Thoracic aorta (tissue), 2 donors: ENCODE measurements at regions not wholly inside any gene's neighbourhood (a gene's known extent, or its start where the extent isn't known, plus 50 kb on each side); places are given as distances from the start of the nearest gene placed in this dataset.

Experiments used
- ATAC-seq: fragments of 150-250 bp; one replicate; pipeline ENCODE4 v1.8.0; 2017; ENCODE audit warnings: low read depth; ENCODE audit not compliant: insufficient number of reproducible peaks, low FRiP score
- DNase-seq: peaks from one replicate; pipeline ENCODE4 v3.0.0-alpha.2; 2020; ENCODE audit warnings: low spot score
- H3K27ac ChIP-seq, 2 donors: fragments of 200-600 bp; sonication (generic); 1 replicate in 1 of 2; 2 replicates in 1 of 2; pipeline ENCODE4 v1.5.1; 2016; ENCODE audit warnings: mild to moderate bottlenecking in 2 of 2, moderate library complexity in 2 of 2
- H3K27me3 ChIP-seq: fragments of 200-600 bp; sonication (generic); replicated peaks from 2 replicates; pipeline ENCODE4 v1.6.0; 2016; ENCODE audit warnings: mild to moderate bottlenecking; ENCODE audit not compliant: insufficient read depth
- H3K36me3 ChIP-seq: fragments of 200-600 bp; sonication (generic); one replicate; pipeline ENCODE4 v1.5.1; 2016
- H3K4me1 ChIP-seq, 2 donors: fragments of 200-600 bp; sonication (generic); 1 replicate in 1 of 2; 2 replicates in 1 of 2; pipeline versions ENCODE4 v1.5.1 to v1.6.0; 2016; ENCODE audit warnings: low read depth in 2 of 2, mild to moderate bottlenecking in 1 of 2; ENCODE audit not compliant: control insufficient read depth in 1 of 2
- H3K4me3 ChIP-seq: fragments of 200-600 bp; sonication (generic); 2 replicates; pipeline ENCODE4 v1.5.1; 2016; ENCODE audit warnings: mild to moderate bottlenecking
- H3K9me3 ChIP-seq: fragments of 200-600 bp; sonication (generic); 2 replicates; pipeline ENCODE4 v1.5.1; 2016
- TF ChIP-seq, protein P1 (sequence below): fragments of 200-600 bp; sonication (generic); IDR thresholded peaks from one replicate; pipeline ENCODE4 v1.5.1; 2019; ENCODE audit warnings: antibody characterized with exemption

DNA sequence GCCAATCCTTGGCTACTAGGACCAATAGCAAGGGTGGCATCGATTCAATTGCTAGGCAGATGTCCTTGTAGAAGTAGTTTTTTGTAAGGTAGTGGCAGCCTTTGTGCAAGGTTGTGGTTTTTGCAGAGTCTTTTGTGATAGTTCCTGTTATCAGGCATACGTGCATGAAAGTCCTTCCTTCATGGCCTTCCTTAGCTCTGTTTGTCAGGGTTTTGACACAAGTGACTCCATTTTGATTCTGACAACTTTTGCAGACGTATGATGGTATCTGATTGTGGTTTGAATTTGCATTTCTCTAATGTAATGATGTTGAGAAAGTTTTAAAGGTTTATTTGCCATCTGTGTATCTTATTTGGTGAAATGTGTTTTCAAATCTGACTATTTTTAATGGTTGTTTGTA is 71.8 kb upstream of the SYPL1 start:
- Histone ChIP-seq H3K9me3 (no peaks in the 10 kb centered on the region), H3K4me1 (no peaks in the 10 kb centered on the region), H3K36me3 (no peaks in the 10 kb centered on the region), H3K4me3 (no peak overlapping the region), H3K27me3 (no peaks in the 10 kb centered on the region), H3K27ac (no peak overlapping the region)
- DNase-seq (no peak), ATAC-seq (no peak)
- TF ChIP-seq, protein P1, sequence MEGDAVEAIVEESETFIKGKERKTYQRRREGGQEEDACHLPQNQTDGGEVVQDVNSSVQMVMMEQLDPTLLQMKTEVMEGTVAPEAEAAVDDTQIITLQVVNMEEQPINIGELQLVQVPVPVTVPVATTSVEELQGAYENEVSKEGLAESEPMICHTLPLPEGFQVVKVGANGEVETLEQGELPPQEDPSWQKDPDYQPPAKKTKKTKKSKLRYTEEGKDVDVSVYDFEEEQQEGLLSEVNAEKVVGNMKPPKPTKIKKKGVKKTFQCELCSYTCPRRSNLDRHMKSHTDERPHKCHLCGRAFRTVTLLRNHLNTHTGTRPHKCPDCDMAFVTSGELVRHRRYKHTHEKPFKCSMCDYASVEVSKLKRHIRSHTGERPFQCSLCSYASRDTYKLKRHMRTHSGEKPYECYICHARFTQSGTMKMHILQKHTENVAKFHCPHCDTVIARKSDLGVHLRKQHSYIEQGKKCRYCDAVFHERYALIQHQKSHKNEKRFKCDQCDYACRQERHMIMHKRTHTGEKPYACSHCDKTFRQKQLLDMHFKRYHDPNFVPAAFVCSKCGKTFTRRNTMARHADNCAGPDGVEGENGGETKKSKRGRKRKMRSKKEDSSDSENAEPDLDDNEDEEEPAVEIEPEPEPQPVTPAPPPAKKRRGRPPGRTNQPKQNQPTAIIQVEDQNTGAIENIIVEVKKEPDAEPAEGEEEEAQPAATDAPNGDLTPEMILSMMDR = no peak

DNA sequence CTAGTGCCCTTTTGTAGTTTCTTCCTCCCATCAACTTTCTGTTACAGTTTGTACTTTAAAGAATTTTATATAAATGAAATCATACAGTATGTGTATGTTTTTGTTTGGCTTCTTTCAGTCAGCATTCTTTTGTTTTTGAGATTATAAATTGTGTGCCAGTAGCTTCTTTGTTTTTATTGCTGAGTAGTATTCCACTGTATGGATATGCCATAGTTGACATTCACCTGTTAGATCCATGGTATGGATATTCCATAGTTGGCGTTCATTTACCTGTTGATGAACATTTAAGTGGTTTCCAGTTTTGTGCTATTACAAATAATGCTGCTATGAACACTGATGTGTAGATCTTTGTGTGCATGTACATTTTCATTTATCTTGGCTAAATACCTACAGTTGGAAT is 70.8 kb upstream of the SYPL1 start:
- ATAC-seq (no peak), DNase-seq (no peak)
- peaks cover 0 to 5% of the 10 kb centered on the region in 2 donors for H3K4me1 ChIP-seq
- H3K4me3 ChIP-seq = no peak overlapping the region
- H3K27ac ChIP-seq = no peak overlapping the region
- H3K9me3 ChIP-seq = no peaks in the 10 kb centered on the region
- TF ChIP-seq, protein P1 = no peak
- no peaks in the 10 kb centered on the region for H3K27me3 ChIP-seq
- H3K36me3 ChIP-seq = no peaks in the 10 kb centered on the region

DNA sequence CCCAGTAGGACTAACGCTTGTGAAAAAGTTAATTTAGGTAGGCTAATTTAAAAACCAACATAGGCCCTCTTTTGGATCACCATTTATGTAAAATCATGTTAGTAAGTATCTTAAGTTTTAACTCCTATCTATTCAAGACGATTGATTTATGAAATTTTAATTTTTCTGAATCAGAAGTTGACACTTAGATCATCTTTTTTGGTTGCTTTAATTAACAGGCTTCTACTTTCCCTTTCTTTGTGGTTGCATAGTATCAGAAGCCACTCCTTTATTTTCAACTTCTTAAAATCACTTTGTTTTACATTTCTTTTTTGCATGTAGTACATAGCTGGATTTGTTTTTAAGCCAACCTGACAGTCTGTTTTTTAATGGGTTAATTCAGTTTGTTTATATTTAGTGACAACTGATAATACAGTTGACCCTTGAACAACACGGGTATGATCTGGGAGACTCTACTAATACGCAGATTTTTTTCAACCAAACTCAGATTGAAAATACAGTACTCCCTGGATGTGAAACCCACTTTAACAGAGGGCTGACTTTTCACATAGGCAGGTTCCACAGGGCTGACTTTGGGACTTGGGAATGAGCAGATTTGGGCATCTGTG is 69.7 kb upstream of the SYPL1 start:
- Histone ChIP-seq H3K27me3 (no peaks in the 10 kb centered on the region), H3K4me3 (no peak overlapping the region), H3K9me3 (no peaks in the 10 kb centered on the region), H3K4me1 (peaks cover 0 to 12% of the 10 kb centered on the region in 2 donors), H3K27ac (no peak overlapping the region), H3K36me3 (no peaks in the 10 kb centered on the region)
- ATAC-seq (no peak), DNase-seq (no peak)
- TF ChIP-seq, protein P1 = no peak

DNA sequence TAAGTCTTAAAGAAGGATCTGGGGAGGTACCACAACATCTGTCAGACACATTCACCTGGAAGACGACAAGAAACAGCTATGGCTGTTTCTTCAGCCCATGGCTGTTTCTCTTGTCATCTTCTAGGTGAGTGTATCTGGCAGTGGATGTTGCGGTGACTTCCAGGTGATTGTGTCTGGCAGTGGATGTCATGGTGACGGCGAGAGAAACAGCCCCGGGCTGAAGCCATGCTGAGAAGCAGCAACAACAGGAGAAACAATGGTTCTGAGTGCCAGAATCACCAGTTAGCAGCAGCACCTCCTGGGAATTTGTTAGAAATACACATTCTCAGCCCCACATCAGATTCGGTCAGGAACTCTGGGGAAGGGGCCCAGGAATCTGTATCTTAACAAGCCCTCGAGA is 68.6 kb upstream of the SYPL1 start:
- Histone ChIP-seq H3K4me1 (peaks cover 0 to 12% of the 10 kb centered on the region in 2 donors), H3K36me3 (no peaks in the 10 kb centered on the region), H3K4me3 (no peak overlapping the region), H3K9me3 (no peaks in the 10 kb centered on the region), H3K27ac (no peak overlapping the region), H3K27me3 (no peaks in the 10 kb centered on the region)
- ATAC-seq = no peak
- TF ChIP-seq, protein P1 = no peak
- no peak for DNase-seq

DNA sequence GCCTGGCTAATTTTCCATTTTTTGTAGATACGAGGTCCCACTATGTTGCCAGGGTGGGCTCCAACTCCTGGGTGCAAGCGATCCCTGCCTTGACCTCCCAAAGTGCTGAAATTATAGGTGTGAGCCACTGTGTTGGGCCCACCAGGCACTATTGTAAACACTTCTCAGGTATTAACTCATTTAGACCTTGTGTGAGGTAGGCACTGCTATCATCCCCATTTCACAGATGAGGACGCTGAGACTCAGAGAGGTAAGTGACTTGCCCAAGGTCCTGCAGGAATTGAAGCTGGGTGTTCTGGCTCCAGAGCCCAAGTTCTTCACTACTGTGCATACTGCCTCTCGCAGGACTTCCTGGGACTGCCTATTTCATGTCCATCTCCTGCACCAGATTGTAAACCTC is 67.1 kb upstream of the SYPL1 start:
- TF ChIP-seq, protein P1 = no peak
- no peak overlapping the region for H3K4me3 ChIP-seq
- no peaks in the 10 kb centered on the region for H3K9me3 ChIP-seq
- no peak overlapping the region for H3K27ac ChIP-seq
- ATAC-seq = no peak
- no peak for DNase-seq
- no peaks in the 10 kb centered on the region for H3K27me3 ChIP-seq
- H3K36me3 ChIP-seq = no peaks in the 10 kb centered on the region
- H3K4me1 ChIP-seq = peaks cover 0 to 12% of the 10 kb centered on the region in 2 donors
